HFF-Myc (cell line): ENCODE measurements at regions not wholly inside any gene's neighbourhood (a gene's known extent, or its start where the extent isn't known, plus 50 kb on each side); places are given as distances from the start of the nearest gene placed in this dataset.

Experiments
- DNase-seq: peaks from one replicate; pipeline ENCODE4 v3.0.0-alpha.2; 2011; ENCODE audit warnings: low read depth; ENCODE audit errors: extremely low read depth
- H3K4me3 ChIP-seq: replicated peaks from 2 replicates; pipeline ENCODE4 v1.5.1; 2011; ENCODE audit warnings: low read depth, mild to moderate bottlenecking, control low read depth, low read length
- TF ChIP-seq, protein P1 (sequence below): IDR thresholded peaks from 2 replicates; pipeline ENCODE4 v1.5.1; 2012; ENCODE audit warnings: mild to moderate bottlenecking, low read depth, low read length, control low read depth; ENCODE audit errors: missing control alignments

- TF ChIP-seq, protein P1, sequence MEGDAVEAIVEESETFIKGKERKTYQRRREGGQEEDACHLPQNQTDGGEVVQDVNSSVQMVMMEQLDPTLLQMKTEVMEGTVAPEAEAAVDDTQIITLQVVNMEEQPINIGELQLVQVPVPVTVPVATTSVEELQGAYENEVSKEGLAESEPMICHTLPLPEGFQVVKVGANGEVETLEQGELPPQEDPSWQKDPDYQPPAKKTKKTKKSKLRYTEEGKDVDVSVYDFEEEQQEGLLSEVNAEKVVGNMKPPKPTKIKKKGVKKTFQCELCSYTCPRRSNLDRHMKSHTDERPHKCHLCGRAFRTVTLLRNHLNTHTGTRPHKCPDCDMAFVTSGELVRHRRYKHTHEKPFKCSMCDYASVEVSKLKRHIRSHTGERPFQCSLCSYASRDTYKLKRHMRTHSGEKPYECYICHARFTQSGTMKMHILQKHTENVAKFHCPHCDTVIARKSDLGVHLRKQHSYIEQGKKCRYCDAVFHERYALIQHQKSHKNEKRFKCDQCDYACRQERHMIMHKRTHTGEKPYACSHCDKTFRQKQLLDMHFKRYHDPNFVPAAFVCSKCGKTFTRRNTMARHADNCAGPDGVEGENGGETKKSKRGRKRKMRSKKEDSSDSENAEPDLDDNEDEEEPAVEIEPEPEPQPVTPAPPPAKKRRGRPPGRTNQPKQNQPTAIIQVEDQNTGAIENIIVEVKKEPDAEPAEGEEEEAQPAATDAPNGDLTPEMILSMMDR = no peak
- H3K4me3 ChIP-seq = no peak overlapping the region
- DNase-seq = no peak
Measured at GRCh38 chr13:111448504-111448903, 128.1 kb downstream of the TEX29 start.

DNA sequence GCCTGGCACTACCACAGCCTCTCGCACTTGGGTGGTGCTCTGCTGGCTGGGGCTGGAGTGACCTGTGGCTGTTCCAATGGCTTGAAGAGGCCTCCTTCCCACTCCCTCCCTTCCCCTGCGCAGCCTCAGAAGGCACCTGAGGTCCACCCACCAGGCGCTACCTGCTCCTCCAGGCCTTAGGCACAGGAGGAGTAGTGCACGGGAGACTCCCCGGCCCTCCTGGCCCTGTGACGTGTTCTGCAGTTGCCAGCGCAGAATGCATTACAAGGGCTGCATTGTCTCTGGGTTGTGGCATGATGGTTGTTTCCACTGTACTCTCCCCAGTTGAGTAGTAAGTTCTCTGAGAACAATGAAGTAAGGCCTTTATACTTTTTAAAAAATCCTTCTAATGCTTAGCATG lies 128.6 kb downstream of the TEX29 start:
- H3K4me3 ChIP-seq = no peak overlapping the region
- no peak for DNase-seq
- TF ChIP-seq, protein P1 = no peak

DNA sequence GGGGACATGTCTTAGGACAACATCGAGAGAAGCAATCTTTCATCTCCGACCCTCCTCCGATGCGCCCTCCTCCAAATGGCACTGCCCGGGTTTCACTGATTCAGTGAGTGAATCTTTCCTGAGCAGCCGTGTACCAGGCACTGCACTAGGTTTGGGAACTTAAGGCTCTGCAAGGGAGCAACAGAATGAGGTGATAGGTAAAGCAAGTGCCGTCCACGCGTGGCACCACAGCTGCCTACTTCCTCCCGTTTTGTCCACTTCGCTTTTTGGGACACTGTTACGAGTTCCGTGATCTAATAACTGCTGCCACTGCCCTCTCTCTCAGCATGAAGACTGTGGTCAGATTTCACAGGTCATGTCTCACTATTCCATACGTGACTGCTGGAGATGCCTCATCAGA lies 131.0 kb downstream of the TEX29 start:
- TF ChIP-seq, protein P1 = no peak
- H3K4me3 ChIP-seq = no peak overlapping the region
- DNase-seq = no peak

DNA sequence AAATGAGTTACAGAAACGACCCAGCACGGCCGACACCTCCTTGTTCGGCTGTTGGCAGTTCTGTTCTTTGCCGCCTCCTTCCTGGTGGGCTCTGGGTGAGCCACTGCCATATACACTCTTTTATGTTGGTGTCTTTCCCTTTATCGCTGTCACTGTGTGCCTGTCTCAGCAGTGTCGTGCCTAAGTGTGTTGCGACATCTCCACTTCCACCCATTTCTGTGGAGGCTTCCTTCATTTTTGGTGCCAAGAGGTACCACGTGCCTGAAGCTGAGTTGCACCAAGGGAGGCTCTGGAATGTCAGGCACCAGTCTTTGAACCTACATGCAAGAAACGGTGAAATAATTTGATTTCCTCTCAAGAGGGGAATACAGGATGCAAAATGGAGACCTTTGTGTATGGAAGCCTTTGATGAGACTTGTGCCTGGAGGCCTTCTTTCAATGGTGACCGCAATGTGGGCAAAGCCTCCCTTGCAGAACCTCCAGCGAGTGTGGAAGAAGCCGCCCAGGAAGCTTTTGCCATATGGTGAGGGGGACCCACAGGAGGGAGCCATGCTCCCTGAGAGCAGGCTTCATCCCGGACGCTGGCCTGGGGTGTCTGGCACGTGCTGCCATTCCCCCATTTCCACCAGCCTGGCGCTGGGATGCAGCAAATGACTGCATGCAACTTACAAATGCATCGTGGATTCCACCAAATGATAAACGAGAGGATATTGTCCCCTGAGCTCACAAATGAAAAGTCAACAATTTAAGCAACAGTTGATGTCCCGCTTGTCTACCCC lies 136.2 kb downstream of the TEX29 start:
- no peak overlapping the region for H3K4me3 ChIP-seq
- DNase-seq = no peak
- TF ChIP-seq, protein P1 = no peak

DNA sequence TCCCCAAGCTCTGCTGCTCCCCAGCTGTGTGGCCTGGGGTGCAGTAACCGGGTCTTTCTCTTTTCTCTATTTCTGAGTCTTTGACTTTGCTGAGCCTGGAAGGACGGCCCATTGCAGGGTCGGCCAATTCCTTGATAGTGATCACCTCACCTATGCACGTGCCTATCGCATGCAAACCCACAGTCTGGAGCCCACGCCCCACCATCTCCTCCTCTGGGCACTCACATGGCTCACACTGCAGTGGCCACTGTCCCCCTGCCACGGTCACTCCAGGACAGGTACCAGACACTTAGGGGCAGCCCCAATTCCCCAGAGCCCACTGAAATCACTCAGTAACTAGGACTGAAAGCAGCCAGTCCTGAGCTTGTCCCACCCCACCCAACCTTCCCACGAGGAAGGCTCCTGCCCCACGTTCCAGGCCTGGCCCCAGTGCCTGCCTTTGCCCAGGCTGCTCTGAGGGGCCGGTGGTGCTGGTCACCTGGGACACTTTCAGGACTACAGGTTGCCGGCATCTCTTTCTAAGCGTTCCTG lies 137.6 kb downstream of the TEX29 start:
- TF ChIP-seq, protein P1 = no peak
- H3K4me3 ChIP-seq = no peak overlapping the region
- DNase-seq = no peak

DNA sequence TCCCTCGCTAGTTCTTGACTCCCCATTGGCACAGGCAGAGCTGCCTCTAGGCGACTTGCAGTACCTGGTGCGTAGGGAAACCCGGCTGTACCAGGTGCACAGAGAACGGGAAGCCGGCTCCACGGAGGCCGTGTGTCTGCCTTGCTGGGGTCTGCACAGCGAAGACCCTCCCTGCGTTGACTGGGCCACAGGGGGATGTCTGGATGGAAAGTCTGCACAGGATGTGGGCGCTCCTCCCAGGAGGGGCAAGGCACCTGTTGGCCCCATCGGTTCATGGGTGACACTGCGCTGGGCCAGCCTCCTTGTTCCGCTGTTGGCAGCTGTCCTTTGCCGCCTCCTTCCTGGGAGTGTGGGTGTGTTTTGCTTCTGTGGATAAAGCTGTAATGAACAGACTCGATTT lies 138.3 kb downstream of the TEX29 start:
- no peak overlapping the region for H3K4me3 ChIP-seq
- TF ChIP-seq, protein P1 = no peak
- no peak for DNase-seq
